ENCODE measurements at regions not wholly inside any gene's neighbourhood (a gene's known extent, or its start where the extent isn't known, plus 50 kb on each side); places are given as distances from the start of the nearest gene placed in this dataset.

DNA sequence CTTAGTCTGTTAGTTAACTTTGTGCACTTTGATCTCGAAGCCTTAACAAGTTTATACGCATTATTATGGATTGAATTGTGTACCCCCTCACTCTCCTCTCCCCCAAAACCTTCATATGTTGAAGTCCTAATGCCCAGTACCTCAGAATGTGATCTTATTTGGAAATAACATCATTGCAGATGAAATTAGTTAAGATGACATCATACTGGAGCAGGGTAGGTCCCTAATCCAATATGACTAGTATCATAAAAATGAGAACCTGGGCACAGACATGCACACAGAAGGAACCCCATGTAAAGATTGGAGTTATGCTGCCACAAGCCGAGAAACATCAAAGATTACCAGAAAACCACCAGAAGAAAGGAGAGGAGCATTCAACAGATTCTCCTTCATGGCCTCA is 85.8 kb upstream of the TSC22D1 start:
- TF ChIP-seq, protein P1, sequence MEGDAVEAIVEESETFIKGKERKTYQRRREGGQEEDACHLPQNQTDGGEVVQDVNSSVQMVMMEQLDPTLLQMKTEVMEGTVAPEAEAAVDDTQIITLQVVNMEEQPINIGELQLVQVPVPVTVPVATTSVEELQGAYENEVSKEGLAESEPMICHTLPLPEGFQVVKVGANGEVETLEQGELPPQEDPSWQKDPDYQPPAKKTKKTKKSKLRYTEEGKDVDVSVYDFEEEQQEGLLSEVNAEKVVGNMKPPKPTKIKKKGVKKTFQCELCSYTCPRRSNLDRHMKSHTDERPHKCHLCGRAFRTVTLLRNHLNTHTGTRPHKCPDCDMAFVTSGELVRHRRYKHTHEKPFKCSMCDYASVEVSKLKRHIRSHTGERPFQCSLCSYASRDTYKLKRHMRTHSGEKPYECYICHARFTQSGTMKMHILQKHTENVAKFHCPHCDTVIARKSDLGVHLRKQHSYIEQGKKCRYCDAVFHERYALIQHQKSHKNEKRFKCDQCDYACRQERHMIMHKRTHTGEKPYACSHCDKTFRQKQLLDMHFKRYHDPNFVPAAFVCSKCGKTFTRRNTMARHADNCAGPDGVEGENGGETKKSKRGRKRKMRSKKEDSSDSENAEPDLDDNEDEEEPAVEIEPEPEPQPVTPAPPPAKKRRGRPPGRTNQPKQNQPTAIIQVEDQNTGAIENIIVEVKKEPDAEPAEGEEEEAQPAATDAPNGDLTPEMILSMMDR (IDR thresholded peaks at IDR 0.05), result no peak
- no peak for TF ChIP-seq POLR2A (IDR thresholded peaks at IDR 0.05)

All from thyroid gland (tissue), 4 donors.